ENCODE measurements at regions not wholly inside any gene's neighbourhood (a gene's known extent, or its start where the extent isn't known, plus 50 kb on each side); places are given as distances from the start of the nearest gene placed in this dataset.

GRCh38 chr22:48605856-48606481 is 1221.7 kb downstream of the BRD1 start:
- FAIRE-seq (no peak), DNase-seq (ENCODE audit: insufficient read length, low spot score) (no peak)
- TF ChIP-seq TAF1 (IDR thresholded peaks at IDR 0.05; ENCODE audit: low read depth, low read length) (no peak), POLR2A (IDR thresholded peaks at IDR 0.05; ENCODE audit: low read depth, low read length) (no peak), PAX5 (IDR thresholded peaks at IDR 0.05; ENCODE audit: insufficient read depth, low read length, severe bottlenecking) (no peak), POU2F2 (IDR thresholded peaks at IDR 0.05; ENCODE audit: low read depth, low read length) (no peak), POLR2AphosphoS5 (IDR thresholded peaks at IDR 0.05; ENCODE audit: low read depth, low read length) (no peak)

- TF ChIP-seq PAX5 (IDR thresholded peaks at IDR 0.05; ENCODE audit: insufficient read depth, low read length, severe bottlenecking) (no peak), POLR2A (IDR thresholded peaks at IDR 0.05; ENCODE audit: low read depth, low read length) (no peak), POU2F2 (IDR thresholded peaks at IDR 0.05; ENCODE audit: low read depth, low read length) (no peak), SPI1 (IDR thresholded peaks at IDR 0.05; ENCODE audit: low read depth, low read length) (no peak), TAF1 (IDR thresholded peaks at IDR 0.05; ENCODE audit: low read depth, low read length) (no peak), POLR2AphosphoS5 (IDR thresholded peaks at IDR 0.05; ENCODE audit: low read depth, low read length) (no peak)
- FAIRE-seq (no peak), DNase-seq (ENCODE audit: insufficient read length, low spot score) (no peak)
These were observed 1222.5 kb downstream of the BRD1 start for GRCh38 chr22:48605125-48605524.

GRCh38 chr22:48603621-48604320 is 1223.9 kb downstream of the BRD1 start:
- no peak for DNase-seq (ENCODE audit: insufficient read length, low spot score)
- no peak for FAIRE-seq
- TF ChIP-seq POLR2A (IDR thresholded peaks at IDR 0.05; ENCODE audit: low read depth, low read length) (no peak), TAF1 (IDR thresholded peaks at IDR 0.05; ENCODE audit: low read depth, low read length) (no peak), SPI1 (IDR thresholded peaks at IDR 0.05; ENCODE audit: low read depth, low read length) (no peak), POU2F2 (IDR thresholded peaks at IDR 0.05; ENCODE audit: low read depth, low read length) (no peak), POLR2AphosphoS5 (IDR thresholded peaks at IDR 0.05; ENCODE audit: low read depth, low read length) (no peak), PAX5 (IDR thresholded peaks at IDR 0.05; ENCODE audit: insufficient read depth, low read length, severe bottlenecking) (no peak)

GRCh38 chr22:48602805-48603518 is 1224.7 kb downstream of the BRD1 start:
- DNase-seq (ENCODE audit: insufficient read length, low spot score), result no peak
- FAIRE-seq, result no peak
- TF ChIP-seq POLR2A (IDR thresholded peaks at IDR 0.05; ENCODE audit: low read depth, low read length) (no peak), TAF1 (IDR thresholded peaks at IDR 0.05; ENCODE audit: low read depth, low read length) (no peak), POLR2AphosphoS5 (IDR thresholded peaks at IDR 0.05; ENCODE audit: low read depth, low read length) (no peak), SPI1 (IDR thresholded peaks at IDR 0.05; ENCODE audit: low read depth, low read length) (no peak), PAX5 (IDR thresholded peaks at IDR 0.05; ENCODE audit: insufficient read depth, low read length, severe bottlenecking) (no peak), POU2F2 (IDR thresholded peaks at IDR 0.05; ENCODE audit: low read depth, low read length) (no peak)

GRCh38 chr22:48600681-48601080 is 1227.0 kb downstream of the BRD1 start:
- TF ChIP-seq PAX5 (IDR thresholded peaks at IDR 0.05; ENCODE audit: insufficient read depth, low read length, severe bottlenecking), result no peak
- TF ChIP-seq TAF1 (IDR thresholded peaks at IDR 0.05; ENCODE audit: low read depth, low read length), result no peak
- TF ChIP-seq POLR2A (IDR thresholded peaks at IDR 0.05; ENCODE audit: low read depth, low read length), result no peak
- TF ChIP-seq POLR2AphosphoS5 (IDR thresholded peaks at IDR 0.05; ENCODE audit: low read depth, low read length), result no peak
- no peak for TF ChIP-seq POU2F2 (IDR thresholded peaks at IDR 0.05; ENCODE audit: low read depth, low read length)
- TF ChIP-seq SPI1 (IDR thresholded peaks at IDR 0.05; ENCODE audit: low read depth, low read length), result no peak
- DNase-seq (ENCODE audit: insufficient read length, low spot score), result no peak
- no peak for FAIRE-seq

- DNase-seq (ENCODE audit: insufficient read length, low spot score) (no peak), FAIRE-seq (no peak)
- no peak for TF ChIP-seq POLR2A (IDR thresholded peaks at IDR 0.05; ENCODE audit: low read depth, low read length)
- no peak for TF ChIP-seq POU2F2 (IDR thresholded peaks at IDR 0.05; ENCODE audit: low read depth, low read length)
- no peak for TF ChIP-seq TAF1 (IDR thresholded peaks at IDR 0.05; ENCODE audit: low read depth, low read length)
- TF ChIP-seq SPI1 (IDR thresholded peaks at IDR 0.05; ENCODE audit: low read depth, low read length), result no peak
- TF ChIP-seq POLR2AphosphoS5 (IDR thresholded peaks at IDR 0.05; ENCODE audit: low read depth, low read length), result no peak
- TF ChIP-seq PAX5 (IDR thresholded peaks at IDR 0.05; ENCODE audit: insufficient read depth, low read length, severe bottlenecking), result no peak
These were observed 1227.5 kb downstream of the BRD1 start for GRCh38 chr22:48600171-48600570.

GRCh38 chr22:48599346-48599745 is 1228.3 kb downstream of the BRD1 start:
- DNase-seq (ENCODE audit: insufficient read length, low spot score) (no peak), FAIRE-seq (no peak)
- TF ChIP-seq TAF1 (IDR thresholded peaks at IDR 0.05; ENCODE audit: low read depth, low read length), result no peak
- TF ChIP-seq POU2F2 (IDR thresholded peaks at IDR 0.05; ENCODE audit: low read depth, low read length), result no peak
- TF ChIP-seq POLR2A (IDR thresholded peaks at IDR 0.05; ENCODE audit: low read depth, low read length), result no peak
- no peak for TF ChIP-seq PAX5 (IDR thresholded peaks at IDR 0.05; ENCODE audit: insufficient read depth, low read length, severe bottlenecking)
- no peak for TF ChIP-seq SPI1 (IDR thresholded peaks at IDR 0.05; ENCODE audit: low read depth, low read length)
- no peak for TF ChIP-seq POLR2AphosphoS5 (IDR thresholded peaks at IDR 0.05; ENCODE audit: low read depth, low read length)

GRCh38 chr22:48596111-48596850 is 1231.4 kb downstream of the BRD1 start:
- TF ChIP-seq POLR2A (IDR thresholded peaks at IDR 0.05; ENCODE audit: low read depth, low read length) (no peak), TAF1 (IDR thresholded peaks at IDR 0.05; ENCODE audit: low read depth, low read length) (no peak)
- no peak for DNase-seq (ENCODE audit: insufficient read length, low spot score)
- no peak for FAIRE-seq

GRCh38 chr22:48595511-48595905 is 1232.2 kb downstream of the BRD1 start:
- DNase-seq (ENCODE audit: insufficient read length, low spot score), result no peak
- FAIRE-seq, result no peak
- TF ChIP-seq POLR2A (IDR thresholded peaks at IDR 0.05; ENCODE audit: low read depth, low read length), result no peak
- no peak for TF ChIP-seq PAX5 (IDR thresholded peaks at IDR 0.05; ENCODE audit: insufficient read depth, low read length, severe bottlenecking)
- no peak for TF ChIP-seq SPI1 (IDR thresholded peaks at IDR 0.05; ENCODE audit: low read depth, low read length)

All from GM12891 (cell line).